Activated CD4-positive, CD25-positive, alpha-beta regulatory T cell treated with anti-CD3 and anti-CD28 coated beads, Interleukin-2, amount 50 U/mL, for 72 hours (primary cell): ENCODE measurements at regions not wholly inside any gene's neighbourhood (a gene's known extent, or its start where the extent isn't known, plus 50 kb on each side); places are given as distances from the start of the nearest gene placed in this dataset.
"Not testable (repeated sequence)": the region's sequence is repeated elsewhere in the genome, so short reads cannot be mapped to it uniquely, and the experiment has no call there.

Source experiments
- DNase-seq: peaks from one replicate; pipeline ENCODE4 v3.0.0; 2021

DNA sequence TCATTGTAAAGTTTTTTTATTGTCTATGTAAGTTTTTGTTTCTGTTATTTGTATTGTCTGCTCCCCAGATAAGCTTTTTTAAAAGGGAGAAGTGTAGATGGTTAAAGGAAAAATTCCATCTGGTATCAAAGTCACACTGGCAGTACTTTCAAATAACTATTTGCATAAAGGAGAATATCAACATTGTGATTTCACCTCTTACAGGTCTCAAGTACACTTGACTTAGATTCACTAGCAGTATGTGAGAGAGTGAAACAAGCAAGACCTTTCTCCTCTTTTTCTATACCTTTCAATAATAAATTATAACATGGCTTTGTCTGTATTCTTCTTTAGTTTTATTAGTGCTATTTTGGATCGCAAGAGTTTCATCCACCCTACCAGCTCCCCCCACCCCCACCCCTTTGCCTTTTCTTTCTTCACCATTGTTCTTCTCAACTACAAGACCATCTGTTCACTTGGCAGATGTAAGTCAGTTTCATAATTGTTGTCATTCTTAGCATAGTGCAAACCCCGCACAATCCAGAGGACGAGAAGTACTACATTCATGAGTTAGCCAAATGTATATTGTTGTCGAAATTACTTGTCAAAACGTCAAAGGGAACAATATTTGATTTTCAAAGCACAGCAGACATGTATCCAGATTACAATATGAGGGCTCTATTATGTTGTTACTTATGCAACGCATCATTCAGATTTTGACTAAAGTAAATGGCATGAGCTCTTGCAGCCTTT is 602.7 kb upstream of the FLRT2 start:
- no peak for DNase-seq

DNA sequence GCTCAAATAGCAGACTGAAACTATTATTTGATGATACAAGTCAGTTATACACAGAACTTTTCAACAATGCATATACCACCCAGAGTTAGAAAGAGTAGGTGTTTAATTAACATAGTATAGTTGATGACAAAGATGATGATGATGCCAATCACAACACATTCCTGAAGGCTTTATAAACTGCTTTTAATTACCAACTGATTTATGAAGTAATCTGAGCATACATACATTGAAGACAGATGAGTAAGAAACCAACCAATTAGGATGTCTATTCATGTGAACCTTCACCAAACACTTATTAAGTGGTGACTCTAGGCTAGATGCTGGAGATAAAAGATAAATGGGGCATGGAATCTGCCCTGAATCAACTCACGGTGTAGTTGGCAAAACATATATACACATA is 600.9 kb upstream of the FLRT2 start:
- no peak for DNase-seq

DNA sequence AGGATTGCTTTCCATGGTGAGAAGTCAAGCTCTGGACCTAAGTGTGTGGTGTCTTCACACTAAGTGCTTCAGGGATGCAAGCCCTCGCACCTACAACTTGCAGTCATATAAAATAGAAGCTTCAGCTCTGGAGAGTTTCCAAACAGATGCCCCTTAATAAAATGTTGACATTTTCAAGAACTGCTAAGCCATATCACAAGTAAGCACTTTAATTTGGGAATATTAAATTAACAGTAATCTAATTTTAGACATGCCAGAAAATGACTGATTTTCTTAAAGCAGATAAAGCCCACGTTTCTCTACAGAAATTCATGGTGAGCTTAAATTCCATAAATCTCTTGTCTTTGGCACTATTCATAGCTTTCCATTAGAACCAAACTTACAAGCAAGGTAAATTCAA is 600.1 kb upstream of the FLRT2 start:
- no peak for DNase-seq

DNA sequence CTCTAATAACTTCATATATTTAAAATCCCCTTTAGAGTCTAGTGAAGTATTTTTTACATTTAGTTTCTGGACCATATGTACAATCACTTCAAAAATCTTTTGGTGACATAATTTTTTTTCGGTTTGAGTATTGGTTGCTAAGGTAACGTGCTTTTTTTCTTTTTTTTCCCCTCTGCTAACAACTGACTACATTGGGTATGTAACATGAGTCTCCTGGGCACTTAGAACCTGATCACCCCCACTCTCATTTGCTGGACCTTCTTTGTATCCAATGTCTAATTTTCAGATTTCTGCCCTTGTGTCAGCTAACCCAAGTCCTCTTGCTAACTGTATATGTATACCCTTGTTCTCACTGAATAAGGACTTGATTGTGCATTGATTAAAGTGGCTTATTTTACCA is 592.9 kb upstream of the FLRT2 start:
- no peak for DNase-seq

DNA sequence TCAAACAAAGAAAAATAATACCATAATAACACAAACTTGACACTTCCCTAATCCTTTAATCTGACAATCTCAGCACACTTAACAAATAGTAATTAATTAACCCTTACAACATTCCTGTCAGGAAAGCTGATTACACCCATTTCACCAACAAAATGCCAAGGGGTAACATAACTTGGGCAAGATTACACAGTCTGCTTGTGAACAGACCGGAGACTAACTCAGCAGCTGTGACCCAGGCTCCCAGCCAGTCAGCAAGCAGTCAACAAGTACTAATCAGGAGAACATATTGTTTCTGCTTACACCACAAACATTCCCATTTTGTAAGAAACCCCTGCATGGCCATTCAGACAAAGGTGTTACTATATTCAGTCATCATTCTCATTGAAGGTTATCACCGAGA is 592.5 kb upstream of the FLRT2 start:
- no peak for DNase-seq

DNA sequence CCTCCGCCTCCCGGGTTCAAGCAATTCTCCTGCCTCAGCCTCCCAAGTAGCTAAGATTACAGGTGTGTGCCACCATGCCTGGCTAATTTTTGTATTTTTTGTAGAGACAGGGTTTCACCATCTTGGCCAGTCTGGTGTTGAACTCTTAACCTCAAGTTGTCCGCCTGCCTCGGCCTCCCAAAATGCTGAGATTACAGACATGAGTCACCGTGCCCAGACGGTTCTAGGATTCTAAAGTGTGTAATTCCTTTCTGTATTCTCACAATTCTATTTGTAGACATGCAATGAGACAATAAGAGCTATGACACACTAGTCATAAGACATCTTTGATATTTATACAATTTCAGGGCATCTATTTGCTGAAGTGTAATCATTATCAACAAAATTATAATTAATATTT is 585.0 kb upstream of the FLRT2 start:
- DNase-seq, result not testable (repeated sequence)

DNA sequence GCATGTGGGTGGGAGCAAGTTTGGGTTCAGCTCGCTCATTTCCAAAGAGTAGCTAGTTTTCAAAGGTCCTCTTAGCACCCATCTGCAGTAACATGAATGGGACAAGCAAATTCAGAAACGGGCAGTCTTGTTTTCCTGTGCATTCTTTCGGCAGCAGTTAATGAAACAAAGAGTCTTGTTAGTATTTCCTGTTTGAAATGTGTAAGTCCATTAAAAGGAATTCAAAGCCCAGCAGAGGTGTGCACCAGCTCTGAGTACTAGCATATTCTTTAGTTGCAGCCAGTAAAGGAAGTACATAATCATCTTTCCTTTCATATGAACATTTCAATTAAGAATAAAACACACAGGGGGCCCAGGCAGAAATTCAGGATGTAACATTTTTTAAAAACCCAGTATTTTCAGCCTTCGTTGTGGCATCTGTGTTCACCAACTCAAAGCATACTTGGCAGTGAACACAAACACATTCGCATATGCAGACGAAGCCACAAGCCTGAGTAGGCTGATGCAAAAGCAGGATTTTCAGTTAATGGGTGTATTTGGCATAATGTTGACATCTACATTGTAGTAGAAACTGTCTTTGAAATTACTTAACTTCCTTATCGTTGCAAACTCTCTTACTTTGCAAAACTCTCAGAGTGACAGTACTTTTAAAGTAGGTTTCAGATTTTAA is 570.0 kb upstream of the FLRT2 start:
- DNase-seq, result no peak

DNA sequence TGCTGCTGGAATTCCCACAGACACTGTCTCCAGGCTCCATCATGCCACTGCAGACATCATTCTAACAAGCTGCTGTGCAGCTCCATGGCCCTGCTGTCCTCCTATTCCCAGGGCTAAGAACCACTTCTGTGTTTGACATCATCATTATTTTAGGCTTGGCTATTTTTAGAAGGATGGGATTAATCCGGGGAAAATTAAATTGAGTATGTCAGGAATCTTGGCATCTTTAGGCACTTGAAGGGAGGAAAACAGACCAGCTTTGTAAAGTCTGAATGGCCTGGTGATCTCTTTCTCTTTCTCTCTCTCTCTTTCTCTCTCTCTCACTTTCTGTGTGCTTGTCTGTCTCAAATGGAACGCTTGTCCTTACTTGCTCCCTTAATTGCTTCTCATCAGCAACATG is 568.3 kb upstream of the FLRT2 start:
- DNase-seq, result no peak

DNA sequence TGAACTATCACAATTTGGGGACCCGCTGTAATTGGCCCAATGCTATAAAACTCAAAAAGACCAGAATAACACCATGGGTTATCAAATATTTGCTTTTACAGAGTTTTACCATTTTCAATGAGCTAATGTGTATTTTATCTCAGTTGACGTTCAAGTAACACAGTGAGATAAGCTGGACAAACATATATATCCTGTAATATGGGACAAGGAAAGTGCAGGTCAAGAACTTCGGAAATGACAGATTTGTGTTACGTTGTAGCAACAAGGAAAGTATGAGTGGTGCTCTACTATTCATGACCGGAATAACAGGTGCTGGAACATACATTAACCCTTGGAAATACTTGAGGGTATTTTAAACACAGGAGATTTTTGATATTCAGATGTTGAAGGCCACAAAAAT is 566.4 kb upstream of the FLRT2 start:
- DNase-seq, result no peak

DNA sequence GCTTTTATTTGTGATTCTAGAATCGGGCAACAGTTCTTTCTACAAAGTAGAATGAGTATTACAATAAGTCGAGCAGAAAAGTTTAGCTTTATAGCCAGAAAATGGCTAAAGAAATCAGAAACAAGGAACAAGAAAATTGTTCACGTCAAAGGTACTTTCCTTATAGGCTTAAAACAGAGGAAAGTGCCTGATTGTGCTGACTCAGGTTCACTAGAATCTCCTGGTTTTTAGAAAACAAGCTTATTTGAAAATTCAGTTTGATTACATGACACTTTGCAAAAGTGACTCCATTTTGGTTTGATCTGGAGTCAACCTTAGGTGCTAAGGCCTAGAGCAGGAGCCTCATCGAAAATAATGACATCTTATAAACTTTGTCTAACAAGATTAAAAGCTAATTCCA is 564.7 kb upstream of the FLRT2 start:
- DNase-seq, result no peak

DNA sequence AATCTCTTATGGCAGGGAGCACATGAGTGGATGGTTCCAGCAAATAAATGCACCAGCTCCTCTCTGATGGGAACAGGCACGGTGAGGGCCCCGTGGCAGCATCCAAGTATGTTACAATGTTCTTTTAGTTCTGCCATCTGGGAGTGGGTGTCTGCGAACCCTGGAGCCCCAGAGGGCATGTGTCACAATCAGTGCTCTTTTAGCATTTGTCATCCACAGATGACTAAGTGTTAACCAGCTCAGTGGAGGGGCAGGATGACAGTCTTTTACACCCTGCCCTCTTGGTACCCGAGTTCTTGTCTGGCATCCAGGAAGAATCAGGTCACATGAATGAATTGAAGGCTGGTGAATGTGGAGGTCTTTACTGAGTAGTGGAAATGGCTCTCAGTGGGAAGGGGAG is 560.4 kb upstream of the FLRT2 start:
- no peak for DNase-seq

DNA sequence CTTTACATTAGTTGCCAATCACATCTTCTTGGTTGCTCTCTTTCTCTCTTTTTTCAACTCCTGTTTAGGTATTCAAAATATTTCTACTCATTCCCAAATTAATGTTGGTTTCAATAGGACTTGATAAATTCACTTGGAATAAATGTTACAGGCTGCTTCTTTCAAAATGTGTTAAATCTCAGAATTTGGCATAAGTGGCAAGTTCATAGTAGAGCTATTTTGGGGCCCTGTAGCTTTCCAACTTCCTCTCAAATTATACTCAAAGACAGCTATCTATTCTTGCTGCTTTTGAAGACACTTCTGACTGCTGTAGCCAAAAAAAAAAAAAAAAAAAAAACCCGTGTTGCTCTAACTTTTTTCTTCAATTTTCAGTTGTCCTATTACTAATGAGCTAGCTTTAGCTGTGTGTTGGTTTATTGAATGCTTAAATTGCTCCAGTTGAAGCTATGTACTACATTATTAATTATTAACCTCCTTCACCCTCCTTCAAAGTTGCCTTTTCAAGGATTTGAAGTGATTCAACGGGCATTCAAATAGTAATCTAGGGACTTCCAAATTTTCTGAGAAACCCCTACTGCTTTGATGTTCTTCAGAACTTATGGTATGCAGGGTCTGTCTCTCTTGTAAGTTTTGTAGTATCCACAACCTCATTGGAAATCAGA is 554.6 kb upstream of the FLRT2 start:
- no peak for DNase-seq

DNA sequence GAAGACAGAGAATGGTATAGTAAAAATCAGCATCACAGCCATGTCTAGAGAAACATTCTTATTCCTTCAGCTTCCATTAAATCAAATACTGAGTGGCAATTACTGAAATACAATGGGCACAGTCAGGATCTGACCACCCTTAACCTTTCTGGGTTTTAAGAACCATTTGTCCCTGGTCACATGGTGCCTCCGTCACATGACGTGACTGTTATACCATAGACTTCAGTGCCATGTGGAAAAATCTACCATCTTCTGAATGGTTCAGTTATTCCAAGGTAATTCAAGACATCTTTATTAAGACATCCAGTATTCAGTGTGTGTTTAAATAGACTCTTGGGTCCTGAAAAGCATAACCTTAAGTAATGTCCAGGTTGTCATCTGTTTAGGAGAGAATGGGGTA is 553.1 kb upstream of the FLRT2 start:
- no peak for DNase-seq

DNA sequence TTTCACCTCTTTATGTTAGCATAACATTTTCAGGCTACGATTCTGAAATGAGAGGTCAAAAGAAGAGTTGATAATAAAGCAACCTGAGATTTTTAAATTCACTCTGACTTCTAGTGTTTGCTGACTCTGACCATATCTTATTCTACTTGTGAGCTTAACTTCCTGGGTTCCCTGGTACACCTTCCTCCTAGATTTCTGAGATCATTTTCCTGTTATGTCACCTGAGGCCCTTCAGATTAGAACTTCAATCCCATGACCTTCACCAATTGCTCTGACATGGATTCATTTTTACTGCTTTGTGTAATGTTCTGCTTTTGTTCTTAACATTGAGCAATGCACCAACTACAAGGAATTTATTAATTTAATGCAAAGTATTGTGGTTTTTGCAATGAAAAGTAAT is 542.9 kb upstream of the FLRT2 start:
- DNase-seq, result no peak

DNA sequence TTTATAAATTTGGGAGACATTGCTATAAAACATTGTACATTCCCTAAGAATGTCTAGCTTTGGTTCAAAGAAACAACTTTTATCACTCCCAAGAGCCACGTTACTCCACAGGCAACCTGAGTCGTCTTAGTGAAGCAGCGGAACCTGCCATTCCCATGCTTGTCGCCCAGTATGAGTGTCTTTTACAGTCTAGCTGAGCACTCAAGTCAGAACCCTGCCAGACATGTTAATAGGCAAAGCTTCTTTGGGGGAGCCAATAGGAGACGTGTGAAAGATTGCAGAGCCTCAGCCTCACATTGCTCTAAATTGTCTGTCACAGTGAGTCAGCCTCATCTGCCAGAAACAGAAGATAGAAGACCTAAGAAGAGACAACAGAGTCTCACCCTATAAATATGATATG is 541.6 kb upstream of the FLRT2 start:
- DNase-seq, result no peak

DNA sequence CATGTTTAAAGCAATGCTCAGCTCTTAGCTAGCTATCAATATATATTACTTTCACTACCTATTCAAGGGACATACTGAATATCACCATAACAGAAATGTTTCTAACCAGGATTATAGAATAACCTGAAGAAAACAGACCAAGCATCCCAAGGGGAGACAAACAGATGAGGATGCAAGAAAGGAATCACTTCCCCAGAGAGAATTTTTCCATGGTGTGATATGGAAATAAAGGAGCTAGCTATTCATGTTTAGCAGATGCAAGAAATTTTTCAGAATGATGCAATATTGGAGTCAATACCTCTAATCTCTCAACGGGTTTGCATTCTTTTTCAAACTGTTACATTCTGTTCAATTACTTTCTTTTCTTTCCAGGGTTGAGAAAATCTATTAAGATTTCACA is 538.9 kb upstream of the FLRT2 start:
- DNase-seq, result no peak

DNA sequence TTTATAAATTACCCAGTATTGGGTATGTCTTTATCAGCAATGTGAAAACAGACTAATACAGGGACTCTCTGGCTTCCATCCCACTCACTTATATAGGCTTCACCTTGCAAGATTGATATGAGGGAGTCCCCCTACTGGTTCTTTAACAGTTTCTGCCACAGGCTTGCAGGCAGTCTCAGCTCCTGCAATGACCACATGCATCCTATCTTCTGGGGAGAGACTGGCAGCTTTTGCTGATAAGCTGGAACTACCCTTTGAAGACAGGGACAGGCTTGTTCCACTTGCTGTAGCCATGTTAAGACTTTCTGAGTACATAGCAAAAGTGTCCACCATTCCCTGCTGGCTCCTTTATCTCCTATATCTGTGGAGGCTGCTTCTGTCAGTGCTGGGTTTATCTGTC is 531.7 kb upstream of the FLRT2 start:
- no peak for DNase-seq

DNA sequence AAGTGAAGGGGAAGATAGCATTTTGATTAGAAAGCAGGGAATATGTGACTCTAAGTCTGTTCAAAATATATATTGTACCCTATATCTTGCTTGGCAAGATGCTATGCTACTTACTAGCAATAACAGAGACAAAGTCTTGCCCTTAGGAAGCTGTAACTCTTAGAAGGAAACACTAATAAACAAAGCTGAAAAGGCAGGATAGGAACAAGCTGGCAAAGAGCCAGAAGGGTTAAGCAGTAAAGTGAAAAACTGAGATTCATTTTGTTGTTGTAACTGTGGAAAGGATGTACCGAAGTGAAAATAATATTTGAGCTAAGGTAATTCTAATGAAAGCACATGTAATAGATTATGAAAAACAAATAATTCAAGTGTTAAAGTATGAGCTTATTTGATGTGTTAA is 527.1 kb upstream of the FLRT2 start:
- DNase-seq, result no peak

DNA sequence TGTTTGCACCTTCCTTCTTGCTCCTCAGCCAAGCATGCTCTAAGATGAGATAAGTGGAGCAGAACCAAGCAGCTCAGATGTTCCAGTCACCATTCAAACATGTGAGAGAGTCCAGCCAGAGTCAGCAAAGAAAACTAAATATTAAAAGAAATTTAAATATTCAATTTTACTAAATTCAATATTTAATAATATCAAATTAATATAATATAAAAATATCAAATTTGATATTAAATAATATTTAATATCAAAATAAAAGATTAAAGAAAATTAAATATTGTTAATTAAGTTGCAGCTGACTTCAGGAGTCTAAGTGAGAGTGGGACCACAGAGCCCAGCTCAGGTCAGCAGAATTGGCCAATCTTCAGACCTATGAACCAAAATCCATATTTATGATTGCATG is 526.1 kb upstream of the FLRT2 start:
- DNase-seq, result no peak

DNA sequence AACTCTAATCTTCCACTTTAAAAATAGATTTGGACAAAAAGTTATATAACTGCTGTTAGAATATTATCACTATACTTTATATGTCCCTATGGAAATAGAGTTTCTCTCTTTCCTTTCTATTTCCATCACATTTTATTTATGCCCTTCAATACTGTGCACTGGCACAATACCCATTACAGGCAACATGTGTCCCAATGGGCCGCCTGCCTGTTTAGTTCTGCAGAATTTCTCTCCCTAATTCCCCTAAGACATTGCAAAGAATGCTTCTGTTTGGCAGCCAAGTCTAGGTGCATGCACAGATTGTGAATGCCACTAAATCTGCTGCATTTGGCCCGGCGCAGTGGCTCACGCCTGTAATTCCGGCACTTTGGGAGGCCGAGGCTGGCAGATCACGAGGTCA is 520.4 kb upstream of the FLRT2 start:
- no peak for DNase-seq

DNA sequence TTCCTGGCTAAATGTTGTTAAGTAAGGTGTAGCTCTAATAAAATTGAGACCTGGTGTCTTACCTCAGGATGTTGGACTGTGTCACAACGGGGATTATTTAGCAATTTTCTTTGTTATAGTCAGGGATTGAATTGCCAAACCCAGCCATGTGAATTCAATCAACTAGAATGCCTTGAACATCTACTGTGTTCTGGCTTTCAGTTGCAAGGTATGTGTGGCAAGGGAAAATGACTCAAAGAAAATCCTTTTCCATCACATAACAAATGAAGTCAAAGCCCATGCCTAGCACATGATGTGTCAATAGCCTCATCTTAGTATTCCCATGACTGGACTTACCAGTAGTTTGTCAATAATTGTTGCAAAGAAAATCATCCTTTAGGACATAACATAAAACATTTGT is 519.8 kb upstream of the FLRT2 start:
- DNase-seq, result no peak

DNA sequence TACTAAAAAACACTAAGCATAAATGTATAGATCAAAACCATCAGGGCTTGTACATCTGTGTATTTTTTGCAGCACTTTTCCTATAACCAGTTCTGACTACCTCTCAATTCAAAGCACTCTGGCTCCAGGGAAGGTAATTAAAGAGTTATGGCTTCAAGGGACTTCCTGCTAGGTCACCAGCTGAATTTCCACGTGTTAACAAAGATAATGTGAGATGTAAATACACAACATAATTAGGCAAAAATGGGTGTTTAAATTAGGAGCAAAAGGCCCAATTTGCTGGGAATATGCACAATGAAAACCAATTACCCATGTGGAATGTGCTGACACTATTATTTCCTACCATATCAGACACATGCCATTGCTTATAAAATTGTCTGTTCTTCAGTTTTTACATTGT is 513.4 kb upstream of the FLRT2 start:
- DNase-seq, result no peak

DNA sequence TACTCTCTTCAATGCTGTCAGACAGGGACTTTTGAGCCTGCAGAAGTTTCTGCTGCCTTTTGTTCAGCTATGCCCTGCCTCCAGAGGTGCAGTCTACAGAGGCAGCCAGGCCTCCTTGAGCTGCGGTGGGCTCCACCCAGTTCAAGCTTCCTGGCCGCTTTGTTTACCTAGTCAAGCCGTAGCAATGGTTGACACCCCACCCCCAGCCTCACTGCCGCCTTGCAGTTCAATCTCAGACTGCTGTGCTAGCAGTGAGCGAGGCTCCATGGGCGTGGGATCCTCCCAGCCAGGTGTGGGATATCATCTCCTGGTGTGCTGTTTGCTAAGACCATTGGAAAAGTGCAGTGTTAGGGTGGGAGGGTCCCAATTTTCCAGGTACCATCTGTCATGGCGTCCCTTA is 506.1 kb upstream of the FLRT2 start:
- DNase-seq, result not testable (repeated sequence)

DNA sequence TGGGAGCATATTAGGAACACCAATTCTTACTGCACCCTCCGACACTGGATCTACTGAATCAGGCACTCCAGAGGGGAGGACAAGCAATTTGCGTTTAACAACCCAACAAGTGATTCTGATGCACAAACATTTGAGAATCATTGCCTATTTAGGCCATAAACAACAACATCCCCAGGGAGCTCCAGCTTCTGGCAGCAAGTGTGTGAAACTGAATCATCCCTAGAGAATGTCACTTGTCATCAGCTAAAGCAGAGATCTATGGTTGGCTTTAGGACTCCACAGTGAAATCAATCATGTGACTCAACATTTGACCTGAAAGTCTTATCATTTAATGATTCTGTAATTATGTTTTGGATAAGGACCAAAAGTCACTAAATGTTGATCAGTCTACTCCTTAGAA is 505.0 kb upstream of the FLRT2 start:
- no peak for DNase-seq
